ENCODE measurements at regions not wholly inside any gene's neighbourhood (a gene's known extent, or its start where the extent isn't known, plus 50 kb on each side); places are given as distances from the start of the nearest gene placed in this dataset.
A peak's percentile ranks its signal among the peaks of the same experiment; 100 is the strongest.

DNA sequence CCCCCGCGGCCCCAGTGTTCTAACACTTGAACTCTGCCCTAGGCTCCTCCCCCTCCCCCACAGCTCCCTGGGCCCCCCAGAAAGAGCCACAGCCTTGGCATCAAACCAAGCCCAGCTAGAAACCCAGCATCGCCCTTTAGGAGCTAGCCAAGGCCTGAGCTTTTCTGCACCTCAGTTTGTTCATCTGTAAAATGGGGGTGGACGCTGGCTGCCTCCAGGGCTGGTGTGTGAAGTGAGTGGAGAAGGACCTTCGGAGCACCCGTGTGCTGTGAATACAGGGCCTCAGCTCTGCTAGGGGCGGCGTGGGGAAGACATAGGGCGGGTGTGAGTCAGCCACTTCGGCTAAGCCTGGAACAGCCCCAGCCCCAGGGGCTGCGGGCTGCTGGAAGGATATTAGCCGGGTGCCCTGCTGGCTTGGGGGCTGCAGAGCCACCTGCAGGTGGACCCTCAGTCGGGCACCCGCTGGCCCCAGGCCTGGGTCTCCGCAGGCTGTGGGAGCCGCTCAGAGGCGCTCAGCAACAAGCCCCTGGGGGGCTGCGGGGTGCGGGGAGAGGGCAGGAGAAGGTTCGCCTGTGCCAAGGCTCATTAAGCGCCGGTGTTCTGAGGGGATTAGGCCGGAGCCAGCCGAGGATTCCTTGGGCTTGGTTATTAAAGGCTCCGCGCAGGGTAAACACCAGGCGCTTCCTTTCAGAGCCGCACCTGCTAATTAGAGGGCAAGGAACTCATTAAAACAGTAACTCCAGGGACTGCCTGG lies 217.0 kb upstream of the CIBAR2 start (continued):
- TF ChIP-seq, protein P1, sequence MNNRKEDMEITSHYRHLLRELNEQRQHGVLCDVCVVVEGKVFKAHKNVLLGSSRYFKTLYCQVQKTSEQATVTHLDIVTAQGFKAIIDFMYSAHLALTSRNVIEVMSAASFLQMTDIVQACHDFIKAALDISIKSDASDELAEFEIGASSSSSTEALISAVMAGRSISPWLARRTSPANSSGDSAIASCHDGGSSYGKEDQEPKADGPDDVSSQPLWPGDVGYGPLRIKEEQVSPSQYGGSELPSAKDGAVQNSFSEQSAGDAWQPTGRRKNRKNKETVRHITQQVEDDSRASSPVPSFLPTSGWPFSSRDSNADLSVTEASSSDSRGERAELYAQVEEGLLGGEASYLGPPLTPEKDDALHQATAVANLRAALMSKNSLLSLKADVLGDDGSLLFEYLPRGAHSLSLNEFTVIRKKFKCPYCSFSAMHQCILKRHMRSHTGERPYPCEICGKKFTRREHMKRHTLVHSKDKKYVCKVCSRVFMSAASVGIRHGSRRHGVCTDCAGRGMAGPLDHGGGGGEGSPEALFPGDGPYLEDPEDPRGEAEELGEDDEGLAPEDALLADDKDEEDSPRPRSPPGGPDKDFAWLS (CRISPR knock-in tag; IDR thresholded peaks at IDR 0.05; ENCODE audit: borderline replicate concordance), result no peak
- TF ChIP-seq IKZF1 (IDR thresholded peaks at IDR 0.05) (no peak), ZKSCAN8 (CRISPR knock-in tag; IDR thresholded peaks at IDR 0.05; ENCODE audit: borderline replicate concordance) (no peak), ZNF652 (CRISPR knock-in tag; IDR thresholded peaks at IDR 0.05; ENCODE audit: borderline replicate concordance, low read depth) (no peak), ZMYM2 (CRISPR knock-in tag; IDR thresholded peaks at IDR 0.05) (peak; percentile 41; the same call in 1 of the 2 replicates), ERF (CRISPR knock-in tag; IDR thresholded peaks at IDR 0.05) (no peak), RORA (CRISPR knock-in tag; IDR thresholded peaks at IDR 0.05) (no peak), EZH2 (conservative IDR thresholded peaks at IDR 0.05; ENCODE audit: low read depth, low read length) (0 out of 2 replicates have a peak, but pooled peaks have one; percentile 64), ZNF572 (CRISPR knock-in tag; IDR thresholded peaks at IDR 0.05) (no peak), NFIC (IDR thresholded peaks at IDR 0.05; ENCODE audit: low read length) (no peak), ZNF776 (CRISPR knock-in tag; IDR thresholded peaks at IDR 0.05) (no peak), MTA1 (CRISPR knock-in tag; IDR thresholded peaks at IDR 0.05; ENCODE audit: borderline replicate concordance) (no peak), TP53 (CRISPR knock-in tag; conservative IDR thresholded peaks at IDR 0.05) (no peak), PRMT3 (CRISPR knock-in tag; IDR thresholded peaks at IDR 0.05; ENCODE audit: borderline replicate concordance, low read depth) (no peak)
- TF ChIP-seq, protein P2, sequence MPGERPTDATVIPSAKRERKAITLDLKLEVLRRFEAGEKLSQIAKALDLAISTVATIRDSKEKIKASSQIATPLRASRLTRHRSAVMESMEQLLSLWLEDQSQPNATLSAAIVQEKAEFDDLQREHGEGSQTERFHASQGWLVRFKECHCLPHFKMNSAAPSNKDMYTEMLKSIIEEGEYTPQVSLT (CRISPR knock-in tag; IDR thresholded peaks at IDR 0.05; ENCODE audit: borderline replicate concordance, low read depth), result no peak
- TF ChIP-seq, protein P3, sequence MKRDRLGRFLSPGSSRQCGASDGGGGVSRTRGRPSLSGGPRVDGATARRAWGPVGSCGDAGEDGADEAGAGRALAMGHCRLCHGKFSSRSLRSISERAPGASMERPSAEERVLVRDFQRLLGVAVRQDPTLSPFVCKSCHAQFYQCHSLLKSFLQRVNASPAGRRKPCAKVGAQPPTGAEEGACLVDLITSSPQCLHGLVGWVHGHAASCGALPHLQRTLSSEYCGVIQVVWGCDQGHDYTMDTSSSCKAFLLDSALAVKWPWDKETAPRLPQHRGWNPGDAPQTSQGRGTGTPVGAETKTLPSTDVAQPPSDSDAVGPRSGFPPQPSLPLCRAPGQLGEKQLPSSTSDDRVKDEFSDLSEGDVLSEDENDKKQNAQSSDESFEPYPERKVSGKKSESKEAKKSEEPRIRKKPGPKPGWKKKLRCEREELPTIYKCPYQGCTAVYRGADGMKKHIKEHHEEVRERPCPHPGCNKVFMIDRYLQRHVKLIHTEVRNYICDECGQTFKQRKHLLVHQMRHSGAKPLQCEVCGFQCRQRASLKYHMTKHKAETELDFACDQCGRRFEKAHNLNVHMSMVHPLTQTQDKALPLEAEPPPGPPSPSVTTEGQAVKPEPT (CRISPR knock-in tag; IDR thresholded peaks at IDR 0.05; ENCODE audit: low read depth), result no peak
- TF ChIP-seq, protein P4, sequence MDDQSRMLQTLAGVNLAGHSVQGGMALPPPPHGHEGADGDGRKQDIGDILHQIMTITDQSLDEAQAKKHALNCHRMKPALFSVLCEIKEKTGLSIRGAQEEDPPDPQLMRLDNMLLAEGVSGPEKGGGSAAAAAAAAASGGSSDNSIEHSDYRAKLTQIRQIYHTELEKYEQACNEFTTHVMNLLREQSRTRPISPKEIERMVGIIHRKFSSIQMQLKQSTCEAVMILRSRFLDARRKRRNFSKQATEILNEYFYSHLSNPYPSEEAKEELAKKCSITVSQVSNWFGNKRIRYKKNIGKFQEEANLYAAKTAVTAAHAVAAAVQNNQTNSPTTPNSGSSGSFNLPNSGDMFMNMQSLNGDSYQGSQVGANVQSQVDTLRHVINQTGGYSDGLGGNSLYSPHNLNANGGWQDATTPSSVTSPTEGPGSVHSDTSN (CRISPR knock-in tag; IDR thresholded peaks at IDR 0.05; ENCODE audit: borderline replicate concordance), result no peak
- TF ChIP-seq, protein P5, sequence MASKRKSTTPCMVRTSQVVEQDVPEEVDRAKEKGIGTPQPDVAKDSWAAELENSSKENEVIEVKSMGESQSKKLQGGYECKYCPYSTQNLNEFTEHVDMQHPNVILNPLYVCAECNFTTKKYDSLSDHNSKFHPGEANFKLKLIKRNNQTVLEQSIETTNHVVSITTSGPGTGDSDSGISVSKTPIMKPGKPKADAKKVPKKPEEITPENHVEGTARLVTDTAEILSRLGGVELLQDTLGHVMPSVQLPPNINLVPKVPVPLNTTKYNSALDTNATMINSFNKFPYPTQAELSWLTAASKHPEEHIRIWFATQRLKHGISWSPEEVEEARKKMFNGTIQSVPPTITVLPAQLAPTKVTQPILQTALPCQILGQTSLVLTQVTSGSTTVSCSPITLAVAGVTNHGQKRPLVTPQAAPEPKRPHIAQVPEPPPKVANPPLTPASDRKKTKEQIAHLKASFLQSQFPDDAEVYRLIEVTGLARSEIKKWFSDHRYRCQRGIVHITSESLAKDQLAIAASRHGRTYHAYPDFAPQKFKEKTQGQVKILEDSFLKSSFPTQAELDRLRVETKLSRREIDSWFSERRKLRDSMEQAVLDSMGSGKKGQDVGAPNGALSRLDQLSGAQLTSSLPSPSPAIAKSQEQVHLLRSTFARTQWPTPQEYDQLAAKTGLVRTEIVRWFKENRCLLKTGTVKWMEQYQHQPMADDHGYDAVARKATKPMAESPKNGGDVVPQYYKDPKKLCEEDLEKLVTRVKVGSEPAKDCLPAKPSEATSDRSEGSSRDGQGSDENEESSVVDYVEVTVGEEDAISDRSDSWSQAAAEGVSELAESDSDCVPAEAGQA (IDR thresholded peaks at IDR 0.05; ENCODE audit: low read depth), result no peak
- TF ChIP-seq, protein P5 (CRISPR knock-in tag; IDR thresholded peaks at IDR 0.05; ENCODE audit: borderline replicate concordance), result 0 out of 2 replicates have a peak, but pooled peaks have one; percentile 32
